HG03097 (cell line): ENCODE measurements at regions not wholly inside any gene's neighbourhood (a gene's known extent, or its start where the extent isn't known, plus 50 kb on each side); places are given as distances from the start of the nearest gene placed in this dataset.
A peak's percentile ranks its signal among the peaks of the same experiment; 100 is the strongest.
"Not testable (repeated sequence)": the region's sequence is repeated elsewhere in the genome, so short reads cannot be mapped to it uniquely, and the experiment has no call there.

ENCODE experiments used
- ATAC-seq: cut with Tn5 transposase; IDR thresholded peaks from one replicate; pipeline ENCODE4 v1.9.1; 2021; ENCODE audit not compliant: unreplicated experiment, low FRiP score

- not testable (repeated sequence) for ATAC-seq
Measured at GRCh38 chr9:41019858-41020562, 108.5 kb downstream of the FOXD4L6 start.

- not testable (repeated sequence) for ATAC-seq
Measured at GRCh38 chr9:41018948-41019347, 109.5 kb downstream of the FOXD4L6 start.

GRCh38 chr9:41016699-41017098 is 111.8 kb downstream of the FOXD4L6 start:
- not testable (repeated sequence) for ATAC-seq

GRCh38 chr9:40999952-41000700 is 128.4 kb downstream of the FOXD4L6 start:
- ATAC-seq, result not testable (repeated sequence)

- ATAC-seq, result not testable (repeated sequence)
Measured at GRCh38 chr9:40995490-40995889, 133.0 kb downstream of the FOXD4L6 start.

- not testable (repeated sequence) for ATAC-seq
Measured at GRCh38 chr9:40993842-40994241, 134.6 kb downstream of the FOXD4L6 start.

GRCh38 chr9:40993375-40993774 is 135.1 kb downstream of the FOXD4L6 start:
- not testable (repeated sequence) for ATAC-seq

GRCh38 chr9:40992472-40992821 is 136.0 kb downstream of the FOXD4L6 start:
- ATAC-seq, result peak; percentile 72

- peak; percentile 100 for ATAC-seq
Measured at GRCh38 chr9:40991741-40992471, 136.6 kb downstream of the FOXD4L6 start.

- ATAC-seq, result not testable (repeated sequence)
Measured at GRCh38 chr9:40991100-40991740, 137.3 kb downstream of the FOXD4L6 start.

- ATAC-seq, result not testable (repeated sequence)
Measured at GRCh38 chr9:40986332-40986731, 142.1 kb downstream of the FOXD4L6 start.

GRCh38 chr9:40975351-40975750 is 153.1 kb downstream of the FOXD4L6 start:
- not testable (repeated sequence) for ATAC-seq

GRCh38 chr9:40974912-40975311 is 153.6 kb downstream of the FOXD4L6 start:
- ATAC-seq, result not testable (repeated sequence)

GRCh38 chr9:40971773-40972172 is 156.7 kb downstream of the FOXD4L6 start:
- ATAC-seq, result not testable (repeated sequence)

GRCh38 chr9:40970340-40970739 is 158.1 kb downstream of the FOXD4L6 start:
- not testable (repeated sequence) for ATAC-seq

- not testable (repeated sequence) for ATAC-seq
Measured at GRCh38 chr9:40962461-40962860, 166.0 kb downstream of the FOXD4L6 start.

- not testable (repeated sequence) for ATAC-seq
Measured at GRCh38 chr9:40951876-40952494, 176.5 kb downstream of the FOXD4L6 start.

GRCh38 chr9:40946228-40946627 is 182.3 kb downstream of the FOXD4L6 start:
- ATAC-seq, result not testable (repeated sequence)

- not testable (repeated sequence) for ATAC-seq
Measured at GRCh38 chr9:40942730-40943129, 185.8 kb downstream of the FOXD4L6 start.

- ATAC-seq, result not testable (repeated sequence)
Measured at GRCh38 chr9:40939888-40940209, 188.6 kb downstream of the FOXD4L6 start.
